HEK293T (cell line): ENCODE measurements at regions not wholly inside any gene's neighbourhood (a gene's known extent, or its start where the extent isn't known, plus 50 kb on each side); places are given as distances from the start of the nearest gene placed in this dataset.

Experiments used
- CTCF ChIA-PET: fragments of 350-600 bp; formaldehyde crosslinking; extraction: SDS; loops from one replicate; lab custom pipeline; 2021; ENCODE audit warnings: antibody characterized with exemption, inconsistent platforms; lab: Yijun Ruan, JAX
- POLR2A ChIA-PET: fragments of 350-600 bp; formaldehyde crosslinking; extraction: SDS; loops from one replicate; lab custom pipeline; 2020; ENCODE audit warnings: antibody characterized with exemption, inconsistent platforms; lab: Yijun Ruan, JAX
- DNase-seq: peaks from one replicate; pipeline ENCODE4 v3.0.0; 2012; ENCODE audit warnings: mixed read lengths; ENCODE audit errors: extremely low spot score
- ARNT ChIP-seq: fragments of 450-650 bp; IDR thresholded peaks from 2 replicates; pipeline ENCODE4 v1.6.1; 2017; ENCODE audit warnings: mild to moderate bottlenecking
- BHLHE40 ChIP-seq: fragments of 450-650 bp; IDR thresholded peaks from 2 replicates; pipeline ENCODE4 v1.6.1; 2016; ENCODE audit warnings: mild to moderate bottlenecking, moderate library complexity, borderline replicate concordance
- CTBP1 ChIP-seq: fragments of 450-650 bp; IDR thresholded peaks from 2 replicates; pipeline ENCODE4 v1.6.1; 2016; ENCODE audit warnings: borderline replicate concordance
- ELF4 ChIP-seq: fragments of 450-650 bp; IDR thresholded peaks from 2 replicates; pipeline ENCODE4 v1.6.1; 2017; ENCODE audit warnings: antibody characterized with exemption
- FOXA1 ChIP-seq: fragments of 450-650 bp; IDR thresholded peaks from 2 replicates; pipeline ENCODE4 v1.6.1; 2016; ENCODE audit warnings: mild to moderate bottlenecking
- FOXK2 ChIP-seq: fragments of 450-650 bp; IDR thresholded peaks from 2 replicates; pipeline ENCODE4 v1.6.1; 2016; ENCODE audit warnings: mild to moderate bottlenecking
- FOXM1 ChIP-seq: fragments of 450-650 bp; IDR thresholded peaks from 2 replicates; pipeline ENCODE4 v1.6.1; 2017; ENCODE audit warnings: mild to moderate bottlenecking, borderline replicate concordance
- HDGF ChIP-seq: fragments of 450-650 bp; IDR thresholded peaks from 2 replicates; pipeline ENCODE4 v1.6.1; 2017; ENCODE audit warnings: antibody characterized with exemption, borderline replicate concordance
- L3MBTL2 ChIP-seq: fragments of 450-650 bp; conservative IDR thresholded peaks from 2 replicates; pipeline ENCODE4 v1.6.1; 2016; ENCODE audit warnings: mild to moderate bottlenecking
- LEF1 ChIP-seq: fragments of 450-650 bp; IDR thresholded peaks from 2 replicates; pipeline ENCODE4 v1.6.1; 2017; ENCODE audit warnings: mild to moderate bottlenecking, borderline replicate concordance
- NFRKB ChIP-seq: fragments of 450-650 bp; IDR thresholded peaks from 2 replicates; pipeline ENCODE4 v1.6.1; 2016; ENCODE audit warnings: mild to moderate bottlenecking, moderate library complexity
- PKNOX1 ChIP-seq: fragments of 450-650 bp; IDR thresholded peaks from 2 replicates; pipeline ENCODE4 v1.6.1; 2016
- SP1 ChIP-seq: fragments of 450-650 bp; IDR thresholded peaks from 2 replicates; pipeline ENCODE4 v1.6.1; 2017
- SUZ12 ChIP-seq: fragments of 450-650 bp; IDR thresholded peaks from 2 replicates; pipeline ENCODE4 v1.6.1; 2016; ENCODE audit warnings: mild to moderate bottlenecking
- TARDBP ChIP-seq: fragments of 450-650 bp; IDR thresholded peaks from 2 replicates; pipeline ENCODE4 v1.6.1; 2016
- ZNF384 ChIP-seq: fragments of 450-650 bp; IDR thresholded peaks from 2 replicates; pipeline ENCODE4 v1.6.1; 2016

- DNase-seq, result no peak
- no peak for TF ChIP-seq FOXK2
- TF ChIP-seq ARNT, result no peak
- no peak for TF ChIP-seq ZNF384
- TF ChIP-seq TARDBP, result no peak
- TF ChIP-seq BHLHE40, result no peak
- TF ChIP-seq PKNOX1, result no peak
- TF ChIP-seq L3MBTL2, result no peak
- no peak for TF ChIP-seq SUZ12
- no peak for TF ChIP-seq FOXA1
- TF ChIP-seq LEF1, result no peak
- TF ChIP-seq ELF4, result no peak
- POLR2A ChIA-PET, result no interaction called here
- CTCF ChIA-PET, result no interaction called here
Observed at GRCh38 chr5:8060235-8060952, 191.4 kb downstream of the MTRR start.

- ChIA-PET POLR2A (no interaction called here), CTCF (no interaction called here)
- TF ChIP-seq BHLHE40 (no peak), ARNT (no peak), ZNF384 (no peak), L3MBTL2 (no peak), SUZ12 (no peak), NFRKB (no peak), LEF1 (no peak), PKNOX1 (no peak), FOXA1 (no peak), TARDBP (no peak), FOXM1 (no peak), ELF4 (no peak), FOXK2 (no peak), SP1 (no peak), HDGF (no peak), CTBP1 (no peak)
- DNase-seq, result no peak
Observed at GRCh38 chr5:8060953-8061429, 192.0 kb downstream of the MTRR start.

- no peak for DNase-seq
- POLR2A ChIA-PET, result no interaction called here
- CTCF ChIA-PET, result no interaction called here
- TF ChIP-seq ZNF384, result no peak
Observed at GRCh38 chr5:8062521-8062920, 193.6 kb downstream of the MTRR start.

- DNase-seq, result no peak
- POLR2A ChIA-PET, result no interaction called here
- CTCF ChIA-PET, result no interaction called here
- TF ChIP-seq ARNT (no peak), ELF4 (no peak), BHLHE40 (no peak)
Observed at GRCh38 chr5:8068078-8068477, 199.1 kb downstream of the MTRR start.

GRCh38 chr5:8070138-8070537 lies 201.2 kb downstream of the MTRR start:
- DNase-seq, result no peak
- ChIA-PET POLR2A (no interaction called here), CTCF (no interaction called here)
- TF ChIP-seq CTBP1 (no peak), L3MBTL2 (no peak), ARNT (no peak), SUZ12 (no peak), SP1 (no peak), FOXA1 (no peak), FOXM1 (no peak), TARDBP (no peak), NFRKB (no peak), FOXK2 (no peak), PKNOX1 (no peak), LEF1 (no peak), ELF4 (no peak), HDGF (no peak), BHLHE40 (no peak), ZNF384 (no peak)

- TF ChIP-seq ELF4, result no peak
- no peak for TF ChIP-seq ARNT
- TF ChIP-seq TARDBP, result no peak
- no peak for TF ChIP-seq L3MBTL2
- no peak for TF ChIP-seq SUZ12
- no peak for TF ChIP-seq SP1
- no peak for TF ChIP-seq FOXM1
- no peak for TF ChIP-seq ZNF384
- no peak for TF ChIP-seq CTBP1
- TF ChIP-seq NFRKB, result no peak
- no peak for DNase-seq
- ChIA-PET CTCF (no interaction called here), POLR2A (no interaction called here)
Observed at GRCh38 chr5:8079056-8079455, 210.1 kb downstream of the MTRR start.

GRCh38 chr5:8081179-8081578 lies 212.2 kb downstream of the MTRR start:
- no peak for TF ChIP-seq CTBP1
- no peak for TF ChIP-seq ARNT
- TF ChIP-seq TARDBP, result no peak
- TF ChIP-seq FOXA1, result no peak
- no peak for TF ChIP-seq L3MBTL2
- TF ChIP-seq FOXM1, result no peak
- no peak for TF ChIP-seq BHLHE40
- no peak for TF ChIP-seq PKNOX1
- TF ChIP-seq ZNF384, result no peak
- POLR2A ChIA-PET, result no interaction called here
- CTCF ChIA-PET, result no interaction called here
- no peak for DNase-seq
